ENCODE measurements at regions not wholly inside any gene's neighbourhood (a gene's known extent, or its start where the extent isn't known, plus 50 kb on each side); places are given as distances from the start of the nearest gene placed in this dataset.

GRCh38 chr7:40987571-40987970 lies 715.3 kb downstream of the INHBA start:
- Histone ChIP-seq H3K36me3 (no peaks in the 10 kb centered on the region), H3K27me3 (no peaks in the 10 kb centered on the region), H3K4me3 (ENCODE audit: low read depth, low read length) (no peak overlapping the region), H3K9me3 (no peaks in the 10 kb centered on the region), H3K4me1 (no peaks in the 10 kb centered on the region)
- no peak for TF ChIP-seq CTCF (IDR thresholded peaks at IDR 0.05; ENCODE audit: low read depth, low read length)
- no peak for DNase-seq

GRCh38 chr7:40986351-40986873 lies 716.5 kb downstream of the INHBA start:
- no peak for TF ChIP-seq CTCF (IDR thresholded peaks at IDR 0.05; ENCODE audit: low read depth, low read length)
- H3K4me3 ChIP-seq (ENCODE audit: low read depth, low read length), result no peak overlapping the region
- H3K9me3 ChIP-seq, result no peaks in the 10 kb centered on the region
- no peak for DNase-seq
- no peaks in the 10 kb centered on the region for H3K36me3 ChIP-seq
- H3K27me3 ChIP-seq, result no peaks in the 10 kb centered on the region
- no peaks in the 10 kb centered on the region for H3K4me1 ChIP-seq

DNA sequence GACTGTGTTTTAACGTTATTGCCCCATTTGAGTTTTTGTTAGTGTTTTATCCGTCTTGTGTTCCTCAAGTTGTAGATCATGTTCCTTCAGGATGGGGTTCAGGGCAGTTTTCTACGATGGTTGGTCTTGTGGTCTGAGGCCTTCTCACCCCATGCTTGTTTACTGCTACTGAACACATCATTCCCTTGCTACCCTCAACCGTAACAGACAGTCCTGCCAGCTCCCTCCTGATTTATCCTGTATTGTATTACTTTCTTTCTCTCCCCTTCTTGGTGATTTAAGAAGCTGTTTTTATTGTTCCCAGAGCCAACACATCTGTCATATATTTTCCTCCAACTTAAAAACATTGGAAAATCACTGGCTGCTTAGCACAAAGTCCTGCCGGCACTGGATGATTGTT lies 719.8 kb downstream of the INHBA start:
- H3K4me1 ChIP-seq, result no peaks in the 10 kb centered on the region
- TF ChIP-seq CTCF (IDR thresholded peaks at IDR 0.05; ENCODE audit: low read depth, low read length), result no peak
- H3K4me3 ChIP-seq (ENCODE audit: low read depth, low read length), result no peak overlapping the region
- DNase-seq, result no peak
- H3K27me3 ChIP-seq, result no peaks in the 10 kb centered on the region
- H3K36me3 ChIP-seq, result no peaks in the 10 kb centered on the region
- no peaks in the 10 kb centered on the region for H3K9me3 ChIP-seq

- no peak for TF ChIP-seq CTCF (IDR thresholded peaks at IDR 0.05; ENCODE audit: low read depth, low read length)
- Histone ChIP-seq H3K36me3 (no peaks in the 10 kb centered on the region), H3K27me3 (no peaks in the 10 kb centered on the region), H3K4me1 (no peaks in the 10 kb centered on the region), H3K4me3 (ENCODE audit: low read depth, low read length) (no peak overlapping the region), H3K9me3 (no peaks in the 10 kb centered on the region)
- DNase-seq, result no peak
These were observed 723.6 kb downstream of the INHBA start for GRCh38 chr7:40979296-40979695.

DNA sequence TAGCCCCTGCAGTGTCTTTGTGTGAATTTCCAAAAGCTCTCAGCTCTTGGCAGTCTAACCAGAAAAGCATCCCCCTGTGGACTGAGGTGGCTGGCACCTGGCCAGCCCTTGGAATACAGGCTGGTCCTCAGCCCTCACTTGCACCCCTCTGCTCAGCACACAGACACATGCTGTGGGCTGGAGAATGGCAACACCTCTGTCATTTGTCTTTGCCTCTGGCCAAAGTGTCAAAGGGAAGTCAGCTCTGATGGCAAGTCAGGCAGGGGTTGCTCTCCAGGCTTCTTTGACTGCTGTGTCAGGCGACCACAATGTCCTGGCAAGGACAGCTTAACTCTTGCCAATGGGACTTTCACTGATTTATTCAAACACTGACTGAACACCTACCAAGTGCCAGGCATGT lies 724.8 kb downstream of the INHBA start:
- no peaks in the 10 kb centered on the region for H3K36me3 ChIP-seq
- H3K4me3 ChIP-seq (ENCODE audit: low read depth, low read length), result no peak overlapping the region
- TF ChIP-seq CTCF (IDR thresholded peaks at IDR 0.05; ENCODE audit: low read depth, low read length), result no peak
- no peaks in the 10 kb centered on the region for H3K4me1 ChIP-seq
- peak; percentile 19 for DNase-seq
- H3K9me3 ChIP-seq, result no peaks in the 10 kb centered on the region
- no peaks in the 10 kb centered on the region for H3K27me3 ChIP-seq

GRCh38 chr7:40977533-40977932 lies 725.4 kb downstream of the INHBA start:
- Histone ChIP-seq H3K9me3 (no peaks in the 10 kb centered on the region), H3K4me1 (no peaks in the 10 kb centered on the region), H3K27me3 (no peaks in the 10 kb centered on the region), H3K36me3 (no peaks in the 10 kb centered on the region), H3K4me3 (ENCODE audit: low read depth, low read length) (no peak overlapping the region)
- no peak for DNase-seq
- TF ChIP-seq CTCF (IDR thresholded peaks at IDR 0.05; ENCODE audit: low read depth, low read length), result no peak
